ENCODE measurements at regions not wholly inside any gene's neighbourhood (a gene's known extent, or its start where the extent isn't known, plus 50 kb on each side); places are given as distances from the start of the nearest gene placed in this dataset.

DNA sequence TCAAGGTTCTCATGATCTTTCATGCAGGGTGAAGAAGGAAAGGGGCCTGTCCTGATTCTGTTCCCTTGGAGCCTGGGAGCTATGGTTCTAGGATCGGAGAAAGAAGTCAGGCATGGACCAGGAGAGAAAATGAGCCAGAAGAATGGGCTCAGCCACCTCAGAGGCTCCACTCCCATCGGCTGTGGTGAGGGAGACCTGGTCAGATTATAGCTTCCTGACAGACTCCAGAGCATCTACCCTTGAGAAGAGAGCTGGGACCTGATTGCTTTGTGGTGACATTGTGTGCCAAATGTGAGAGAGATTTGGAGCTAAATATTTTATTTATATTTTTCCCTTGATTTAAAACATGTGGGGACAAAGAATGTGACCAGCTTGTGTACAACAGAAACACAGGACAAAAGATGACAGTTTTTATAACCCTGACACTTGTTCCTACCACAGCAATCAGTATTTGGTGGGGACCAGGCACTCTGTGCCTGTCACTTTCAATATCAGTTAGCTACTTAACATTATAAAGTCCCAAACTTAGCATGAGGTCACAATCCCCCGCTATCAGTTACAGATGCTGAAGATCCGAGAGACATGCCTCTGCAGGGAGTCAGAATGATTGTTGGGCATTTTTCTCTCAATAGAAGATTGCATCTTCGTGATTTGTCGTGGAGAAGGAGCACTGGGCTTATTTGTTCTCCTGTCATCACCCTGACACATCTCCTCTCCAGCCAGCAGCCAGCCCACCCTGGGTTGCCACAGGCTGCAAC lies 228.3 kb upstream of the ADAMTS16 start:
- dilution Hi-C loops (cut with MboI; ENCODE audit: extremely low pct_ligation_motif_present, low sequenced_read_pairs): no loop called here
- intact Hi-C loops (cut with micrococcal nuclease): no loop called here
- no peak overlapping the region for H3K4me2 ChIP-seq (ENCODE audit: insufficient read depth, low read length)
- no peaks in the 10 kb centered on the region for H3K36me3 ChIP-seq (ENCODE audit: control insufficient read depth in 2 of 2, extremely low read depth in 1 of 2, insufficient read depth in 2 of 2, low read length in 2 of 2)
- POLR2A ChIA-PET: no interaction called here
- H3K27ac ChIP-seq (ENCODE audit: insufficient read depth, low read depth, low read length): no peak overlapping the region
- no peak overlapping the region for H3K4me3 ChIP-seq (replicated peaks in 1 of 3; ENCODE audit: insufficient read depth in 1 of 3, low read depth in 1 of 3, low read length in 3 of 3)
- FAIRE-seq (no peak), DNase-seq (ENCODE audit: low read depth, low spot score) (no peak)
- no peaks in the 10 kb centered on the region for H3K4me1 ChIP-seq (ENCODE audit: control insufficient read depth, extremely low read depth, insufficient read depth, low read length)
- no peaks in the 10 kb centered on the region for H3K27me3 ChIP-seq (ENCODE audit: control insufficient read depth in 2 of 2, insufficient read depth in 2 of 2, low read length in 2 of 2)
- H3K9me1 ChIP-seq (replicated peaks; ENCODE audit: control insufficient read depth, extremely low read depth, insufficient read depth, low read length): no peaks in the 10 kb centered on the region
- no peak overlapping the region for H3K9ac ChIP-seq (replicated peaks; ENCODE audit: extremely low read depth, insufficient read depth, low read length)
- H2AFZ ChIP-seq (ENCODE audit: low read depth, low read length): no peak overlapping the region
- CTCF ChIA-PET: no interaction called here
- no peak for TF ChIP-seq MAX (IDR thresholded peaks at IDR 0.05; ENCODE audit: insufficient read depth, insufficient read length)
- no peak for TF ChIP-seq MYC (IDR thresholded peaks at IDR 0.05; ENCODE audit: low read depth, low read length)
- TF ChIP-seq JUN (IDR thresholded peaks at IDR 0.05; ENCODE audit: borderline replicate concordance, insufficient read depth, insufficient read length, low read depth): no peak
- TF ChIP-seq POLR2A (IDR thresholded peaks at IDR 0.05; ENCODE audit: low read depth, low read length): no peak
- TF ChIP-seq, protein P1, sequence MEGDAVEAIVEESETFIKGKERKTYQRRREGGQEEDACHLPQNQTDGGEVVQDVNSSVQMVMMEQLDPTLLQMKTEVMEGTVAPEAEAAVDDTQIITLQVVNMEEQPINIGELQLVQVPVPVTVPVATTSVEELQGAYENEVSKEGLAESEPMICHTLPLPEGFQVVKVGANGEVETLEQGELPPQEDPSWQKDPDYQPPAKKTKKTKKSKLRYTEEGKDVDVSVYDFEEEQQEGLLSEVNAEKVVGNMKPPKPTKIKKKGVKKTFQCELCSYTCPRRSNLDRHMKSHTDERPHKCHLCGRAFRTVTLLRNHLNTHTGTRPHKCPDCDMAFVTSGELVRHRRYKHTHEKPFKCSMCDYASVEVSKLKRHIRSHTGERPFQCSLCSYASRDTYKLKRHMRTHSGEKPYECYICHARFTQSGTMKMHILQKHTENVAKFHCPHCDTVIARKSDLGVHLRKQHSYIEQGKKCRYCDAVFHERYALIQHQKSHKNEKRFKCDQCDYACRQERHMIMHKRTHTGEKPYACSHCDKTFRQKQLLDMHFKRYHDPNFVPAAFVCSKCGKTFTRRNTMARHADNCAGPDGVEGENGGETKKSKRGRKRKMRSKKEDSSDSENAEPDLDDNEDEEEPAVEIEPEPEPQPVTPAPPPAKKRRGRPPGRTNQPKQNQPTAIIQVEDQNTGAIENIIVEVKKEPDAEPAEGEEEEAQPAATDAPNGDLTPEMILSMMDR (IDR thresholded peaks at IDR 0.05; ENCODE audit: extremely low read depth in 1 of 2, insufficient read depth in 1 of 2, low read depth in 1 of 2, low read length in 2 of 2): no peak
- no peak for TF ChIP-seq EZH2 (IDR thresholded peaks at IDR 0.05; ENCODE audit: borderline replicate concordance, low read depth, low read length, severe bottlenecking)
- TF ChIP-seq FOS (IDR thresholded peaks at IDR 0.05; ENCODE audit: borderline replicate concordance, insufficient read depth, low read length): no peak
- TF ChIP-seq POLR2AphosphoS5 (IDR thresholded peaks at IDR 0.05; ENCODE audit: insufficient read depth, low read depth, low read length): no peak
- peaks cover 8% of the 10 kb centered on the region for H3K9me3 ChIP-seq (replicated peaks; ENCODE audit: control insufficient read depth, insufficient read depth, low read length)
- no peaks in the 10 kb centered on the region for H4K20me1 ChIP-seq (replicated peaks; ENCODE audit: control insufficient read depth, extremely low read depth, insufficient read depth, low read length)
- H3K79me2 ChIP-seq (ENCODE audit: control insufficient read depth, insufficient read depth, low read length): no peaks in the 10 kb centered on the region
- BruUV-seq (replicated peaks): no TSS peak
